Vagina (tissue), 2 donors: ENCODE measurements at regions not wholly inside any gene's neighbourhood (a gene's known extent, or its start where the extent isn't known, plus 50 kb on each side); places are given as distances from the start of the nearest gene placed in this dataset.

Experiments
- DNase-seq, 2 donors: peaks; one replicate each; pipeline ENCODE4 v3.0.0-alpha.2; 2017; ENCODE audit errors: extremely low spot score in 2 of 2
- H3K27ac ChIP-seq: fragments of 200-600 bp; sonication (generic); one replicate; pipeline ENCODE4 v1.5.1; 2019
- H3K27me3 ChIP-seq: fragments of 200-600 bp; sonication (generic); one replicate; pipeline ENCODE4 v1.5.1; 2019
- H3K36me3 ChIP-seq, 2 donors: fragments of 200-600 bp; sonication (generic); one replicate each; pipeline ENCODE4 v1.5.1; 2017 to 2019
- H3K4me1 ChIP-seq: fragments of 200-600 bp; sonication (generic); one replicate; pipeline ENCODE4 v1.5.1; 2019
- H3K4me3 ChIP-seq, 2 donors: fragments of 200-600 bp; sonication (generic); 1 replicate in 1 of 2; 2 replicates in 1 of 2; pipeline ENCODE4 v1.5.1; 2016 to 2019
- H3K9me3 ChIP-seq: fragments of 200-600 bp; sonication (generic); one replicate; pipeline ENCODE4 v1.5.1; 2019
- POLR2A ChIP-seq, 2 donors: fragments of 450-650 bp; IDR thresholded peaks; one replicate each; pipeline ENCODE4 v1.6.1; 2017; ENCODE audit warnings: antibody characterized with exemption in 2 of 2, mild to moderate bottlenecking in 2 of 2, moderate library complexity in 2 of 2
- POLR2AphosphoS5 ChIP-seq, 2 donors: sonication (generic); formaldehyde crosslinking; IDR thresholded peaks; one replicate each; pipeline ENCODE4 v1.9.0; 2017; ENCODE audit warnings: antibody characterized with exemption in 2 of 2, mild to moderate bottlenecking in 2 of 2, low read depth in 1 of 2; ENCODE audit not compliant: insufficient read depth in 1 of 2
- intact Hi-C: fragments of 100-400 bp; cut with DNase I; formaldehyde crosslinking; loops from one replicate; pipeline ENCODE4 v1.15.1; 2023
- TF ChIP-seq, protein P1 (sequence below), 3 experiments: fragments of 450-650 bp in 2 of 3; fragments of 200-600 bp in 1 of 3; sonication (generic) in 1 of 3; IDR thresholded peaks; one replicate each; pipeline ENCODE4 v1.5.1; 2017 to 2019; ENCODE audit warnings: antibody characterized with exemption in 3 of 3, mild to moderate bottlenecking in 2 of 3, moderate library complexity in 2 of 3

DNA sequence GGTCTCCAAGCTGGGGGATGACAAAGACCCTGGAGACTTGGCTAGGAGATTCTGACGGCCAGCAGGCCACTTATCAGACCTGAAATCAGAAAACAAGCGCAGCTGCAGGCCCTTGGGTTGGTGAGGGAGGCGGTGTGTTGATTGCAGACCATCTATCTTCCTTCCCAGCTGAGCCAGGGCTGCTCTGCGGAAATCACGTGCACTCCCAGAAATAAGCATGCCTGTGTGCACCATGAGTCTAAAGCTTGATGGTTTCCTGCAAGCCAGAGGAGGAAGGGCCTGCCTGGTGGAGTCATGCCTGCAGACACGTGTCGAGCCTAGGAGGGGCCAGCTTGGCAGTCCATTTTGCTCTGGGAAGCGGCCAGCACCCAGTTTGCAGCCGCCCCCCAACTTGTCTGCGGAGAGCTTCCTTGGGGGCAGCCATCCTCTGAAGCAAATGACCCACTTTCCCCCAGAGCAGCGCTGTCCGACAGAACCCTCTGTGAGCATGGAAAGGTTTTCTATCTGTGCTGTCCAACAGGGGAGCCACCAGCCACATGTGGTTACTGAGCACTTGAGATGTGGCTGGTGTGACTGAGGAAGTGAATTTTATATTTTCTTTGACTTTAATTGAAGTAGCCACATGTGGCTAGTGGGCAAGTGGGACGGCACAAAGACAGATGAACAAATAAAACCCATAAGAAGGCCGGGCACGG, 175.7 kb upstream of the BCOR start:
- no peak for DNase-seq
- Histone ChIP-seq H3K27me3 (no peaks in the 10 kb centered on the region), H3K27ac (no peak overlapping the region), H3K36me3 (no peaks in the 10 kb centered on the region), H3K4me3 (no peak overlapping the region), H3K4me1 (no peaks in the 10 kb centered on the region), H3K9me3 (no peaks in the 10 kb centered on the region)
- TF ChIP-seq, protein P1, sequence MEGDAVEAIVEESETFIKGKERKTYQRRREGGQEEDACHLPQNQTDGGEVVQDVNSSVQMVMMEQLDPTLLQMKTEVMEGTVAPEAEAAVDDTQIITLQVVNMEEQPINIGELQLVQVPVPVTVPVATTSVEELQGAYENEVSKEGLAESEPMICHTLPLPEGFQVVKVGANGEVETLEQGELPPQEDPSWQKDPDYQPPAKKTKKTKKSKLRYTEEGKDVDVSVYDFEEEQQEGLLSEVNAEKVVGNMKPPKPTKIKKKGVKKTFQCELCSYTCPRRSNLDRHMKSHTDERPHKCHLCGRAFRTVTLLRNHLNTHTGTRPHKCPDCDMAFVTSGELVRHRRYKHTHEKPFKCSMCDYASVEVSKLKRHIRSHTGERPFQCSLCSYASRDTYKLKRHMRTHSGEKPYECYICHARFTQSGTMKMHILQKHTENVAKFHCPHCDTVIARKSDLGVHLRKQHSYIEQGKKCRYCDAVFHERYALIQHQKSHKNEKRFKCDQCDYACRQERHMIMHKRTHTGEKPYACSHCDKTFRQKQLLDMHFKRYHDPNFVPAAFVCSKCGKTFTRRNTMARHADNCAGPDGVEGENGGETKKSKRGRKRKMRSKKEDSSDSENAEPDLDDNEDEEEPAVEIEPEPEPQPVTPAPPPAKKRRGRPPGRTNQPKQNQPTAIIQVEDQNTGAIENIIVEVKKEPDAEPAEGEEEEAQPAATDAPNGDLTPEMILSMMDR (IDR thresholded peaks at IDR 0.05), result no peak
- no peak for TF ChIP-seq POLR2A (IDR thresholded peaks at IDR 0.05)
- peak in 1 of 2 donors; percentile 12 for TF ChIP-seq POLR2AphosphoS5 (IDR thresholded peaks at IDR 0.05; ENCODE audit: insufficient read depth in 1 of 2, low read depth in 1 of 2)
- intact Hi-C loops, result no loop called here

DNA sequence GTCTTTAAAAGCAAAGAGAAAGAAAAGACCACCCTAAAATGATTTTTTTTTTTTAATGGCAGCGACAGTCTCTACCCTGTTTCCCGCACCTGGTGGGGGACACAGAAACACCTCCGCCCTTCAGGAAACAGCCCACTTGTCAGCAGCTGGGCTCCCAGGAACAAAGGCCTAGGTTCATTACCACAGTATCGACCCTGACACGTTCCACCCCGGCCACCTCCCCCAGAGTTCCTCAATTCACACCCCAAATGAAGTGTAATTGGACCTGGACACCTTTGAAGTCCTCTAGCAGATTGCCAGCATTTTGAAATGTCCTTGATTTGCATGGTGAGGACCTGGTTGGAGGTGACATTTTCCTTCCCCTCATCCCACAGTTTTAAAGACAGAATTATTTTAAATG, 175.0 kb upstream of the BCOR start:
- H3K36me3 ChIP-seq, result no peaks in the 10 kb centered on the region
- DNase-seq, result no peak
- H3K4me1 ChIP-seq, result no peaks in the 10 kb centered on the region
- H3K27me3 ChIP-seq, result no peaks in the 10 kb centered on the region
- H3K9me3 ChIP-seq, result no peaks in the 10 kb centered on the region
- intact Hi-C loops, result no loop called here
- TF ChIP-seq, protein P1 (IDR thresholded peaks at IDR 0.05), result no peak
- TF ChIP-seq POLR2A (IDR thresholded peaks at IDR 0.05) (no peak), POLR2AphosphoS5 (IDR thresholded peaks at IDR 0.05; ENCODE audit: insufficient read depth in 1 of 2, low read depth in 1 of 2) (no peak)
- H3K27ac ChIP-seq, result no peak overlapping the region
- no peak overlapping the region for H3K4me3 ChIP-seq

DNA sequence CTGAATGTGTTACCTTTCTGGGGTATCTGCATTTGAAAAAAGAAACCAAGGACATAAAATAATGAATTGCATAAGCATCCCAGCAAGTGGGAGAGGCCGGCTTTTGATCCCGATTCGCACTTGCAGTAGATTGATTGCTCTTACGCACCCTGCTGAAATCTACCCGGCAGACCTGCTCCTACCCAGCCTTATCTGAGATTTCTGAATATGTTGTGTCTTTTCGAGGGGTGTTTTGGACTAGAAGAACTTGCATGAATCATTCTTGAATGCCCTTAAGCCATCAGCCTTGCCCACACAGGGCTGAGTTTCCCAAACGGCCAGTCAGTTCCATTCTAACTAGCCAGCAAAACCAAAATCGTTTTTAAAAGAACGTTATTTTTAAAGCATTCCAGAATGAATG, 174.4 kb upstream of the BCOR start:
- TF ChIP-seq POLR2AphosphoS5 (IDR thresholded peaks at IDR 0.05; ENCODE audit: insufficient read depth in 1 of 2, low read depth in 1 of 2) (no peak), POLR2A (IDR thresholded peaks at IDR 0.05) (no peak)
- TF ChIP-seq, protein P1 (IDR thresholded peaks at IDR 0.05), result no peak
- Histone ChIP-seq H3K4me1 (peaks cover 6% of the 10 kb centered on the region), H3K27ac (no peak overlapping the region), H3K27me3 (no peaks in the 10 kb centered on the region), H3K36me3 (no peaks in the 10 kb centered on the region), H3K9me3 (no peaks in the 10 kb centered on the region), H3K4me3 (no peak overlapping the region)
- intact Hi-C loops, result no loop called here
- DNase-seq, result no peak

DNA sequence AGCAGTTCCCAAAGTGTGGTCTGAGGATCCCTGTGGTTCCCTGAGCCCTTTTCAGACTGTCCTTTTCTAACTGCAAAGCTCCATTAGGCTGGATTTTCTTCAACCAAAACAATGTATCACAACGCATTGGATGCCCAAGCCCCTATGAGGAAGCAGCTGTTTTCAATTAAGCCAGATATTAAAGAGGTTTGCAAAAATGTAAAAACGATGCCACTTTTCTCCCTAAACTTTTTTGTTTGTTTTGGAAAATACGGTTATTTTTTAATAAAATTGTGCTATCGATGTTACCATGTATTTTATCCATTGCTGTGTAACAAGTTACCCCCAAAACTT, 170.4 kb upstream of the BCOR start:
- intact Hi-C loops, result no loop called here
- DNase-seq, result no peak
- Histone ChIP-seq H3K36me3 (no peaks in the 10 kb centered on the region), H3K27ac (no peak overlapping the region), H3K9me3 (no peaks in the 10 kb centered on the region), H3K4me3 (no peak overlapping the region), H3K27me3 (no peaks in the 10 kb centered on the region), H3K4me1 (peaks cover 18% of the 10 kb centered on the region)
- TF ChIP-seq, protein P1 (IDR thresholded peaks at IDR 0.05), result no peak
- TF ChIP-seq POLR2A (IDR thresholded peaks at IDR 0.05), result no peak

DNA sequence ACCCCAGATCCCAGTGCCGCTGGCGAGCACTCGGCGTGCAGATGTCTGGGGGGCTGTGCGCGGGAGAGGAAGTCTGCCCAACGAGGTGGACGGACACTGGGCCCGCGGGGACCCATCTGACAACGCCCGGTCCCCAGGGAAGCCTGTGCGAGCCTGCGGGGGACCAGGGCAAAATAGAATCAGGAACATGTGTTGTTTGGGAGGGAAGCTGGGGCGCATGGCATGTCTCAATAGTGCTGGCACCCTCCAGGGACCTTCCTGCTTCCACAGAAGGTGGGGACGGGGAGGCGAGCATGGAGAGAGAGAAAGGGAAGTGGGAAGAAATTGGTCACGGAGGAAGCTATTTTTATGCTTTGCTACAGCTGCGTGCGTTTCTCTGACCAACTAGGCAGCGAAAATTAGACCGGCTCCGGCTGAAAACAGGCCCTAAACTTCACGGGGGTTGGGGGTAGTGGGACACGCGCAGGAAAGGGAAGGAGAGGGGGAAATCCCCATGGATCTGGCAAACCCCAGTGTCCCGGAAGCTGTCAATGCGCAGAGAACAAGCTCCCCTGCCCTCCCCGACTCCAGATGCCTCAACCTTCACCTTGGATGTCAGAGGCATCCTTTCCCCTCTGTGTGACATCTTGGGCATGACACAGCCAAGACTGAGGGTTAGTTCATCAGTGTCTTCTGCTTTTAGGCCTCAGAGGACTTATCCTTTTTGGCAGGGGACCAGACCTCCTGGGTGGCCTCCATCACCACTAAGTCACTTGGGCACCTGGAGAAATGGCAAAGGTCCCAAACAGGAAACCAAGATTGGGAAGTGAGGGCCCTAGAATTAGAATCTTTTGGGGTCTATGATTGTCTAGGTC, 169.8 kb upstream of the BCOR start:
- Histone ChIP-seq H3K4me1 (peaks cover 18% of the 10 kb centered on the region), H3K4me3 (peak overlapping the region; percentile 38 to 41), H3K9me3 (no peaks in the 10 kb centered on the region), H3K36me3 (no peaks in the 10 kb centered on the region), H3K27ac (peak overlapping the region; percentile 20), H3K27me3 (no peaks in the 10 kb centered on the region)
- DNase-seq, result no peak
- intact Hi-C loops, result no loop called here
- TF ChIP-seq, protein P1 (IDR thresholded peaks at IDR 0.05), result no peak
- TF ChIP-seq POLR2AphosphoS5 (IDR thresholded peaks at IDR 0.05; ENCODE audit: insufficient read depth in 1 of 2, low read depth in 1 of 2) (peak in 1 of 2 donors; percentile 17), POLR2A (IDR thresholded peaks at IDR 0.05) (no peak)
